ENCODE measurements at regions not wholly inside any gene's neighbourhood (a gene's known extent, or its start where the extent isn't known, plus 50 kb on each side); places are given as distances from the start of the nearest gene placed in this dataset.

DNA sequence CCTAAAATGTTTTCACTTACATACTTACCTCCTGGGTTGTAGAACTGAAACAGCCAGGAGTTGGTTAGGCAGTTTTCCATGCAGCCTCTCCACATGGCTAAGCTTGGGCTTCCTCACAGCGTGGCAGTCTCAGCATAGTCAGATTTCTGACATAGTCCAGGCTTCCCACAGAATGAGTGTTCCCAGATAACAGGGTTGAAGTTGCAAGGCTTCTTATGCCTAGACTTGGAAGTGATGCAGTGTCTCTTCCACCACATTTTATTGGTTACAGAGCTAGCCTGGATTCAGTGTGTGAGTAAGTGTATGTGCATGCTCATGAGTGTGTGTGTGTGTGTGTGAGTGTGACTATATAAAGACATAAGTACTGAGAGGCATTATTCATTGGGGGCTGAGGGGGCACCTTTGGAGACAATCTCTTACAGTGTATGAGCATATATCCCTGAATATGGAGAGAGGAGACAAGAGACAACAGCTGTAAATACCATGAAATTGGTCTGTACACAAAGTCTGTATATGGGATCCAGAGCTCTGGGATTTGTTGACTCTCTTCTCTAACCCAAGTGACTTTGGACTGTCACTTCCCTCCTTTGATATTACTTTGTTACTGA is 78.1 kb downstream of the ZNF621 start:
- no peaks in the 10 kb centered on the region for H3K36me3 ChIP-seq (ENCODE audit: insufficient read depth)
- H3K4me3 ChIP-seq (IDR thresholded peaks at IDR 0.05; ENCODE audit: insufficient read depth, low read depth, low read length): no peak overlapping the region
- H4K20me1 ChIP-seq (ENCODE audit: insufficient read depth): no peaks in the 10 kb centered on the region
- H3K9ac ChIP-seq: no peak overlapping the region
- H3K4me2 ChIP-seq: no peak overlapping the region
- H2AFZ ChIP-seq (ENCODE audit: low read depth): no peak overlapping the region
- H3K4me1 ChIP-seq (ENCODE audit: low read depth, poor library complexity, severe bottlenecking): no peaks in the 10 kb centered on the region
- no peak overlapping the region for H3K27ac ChIP-seq
- TF ChIP-seq, protein P1, sequence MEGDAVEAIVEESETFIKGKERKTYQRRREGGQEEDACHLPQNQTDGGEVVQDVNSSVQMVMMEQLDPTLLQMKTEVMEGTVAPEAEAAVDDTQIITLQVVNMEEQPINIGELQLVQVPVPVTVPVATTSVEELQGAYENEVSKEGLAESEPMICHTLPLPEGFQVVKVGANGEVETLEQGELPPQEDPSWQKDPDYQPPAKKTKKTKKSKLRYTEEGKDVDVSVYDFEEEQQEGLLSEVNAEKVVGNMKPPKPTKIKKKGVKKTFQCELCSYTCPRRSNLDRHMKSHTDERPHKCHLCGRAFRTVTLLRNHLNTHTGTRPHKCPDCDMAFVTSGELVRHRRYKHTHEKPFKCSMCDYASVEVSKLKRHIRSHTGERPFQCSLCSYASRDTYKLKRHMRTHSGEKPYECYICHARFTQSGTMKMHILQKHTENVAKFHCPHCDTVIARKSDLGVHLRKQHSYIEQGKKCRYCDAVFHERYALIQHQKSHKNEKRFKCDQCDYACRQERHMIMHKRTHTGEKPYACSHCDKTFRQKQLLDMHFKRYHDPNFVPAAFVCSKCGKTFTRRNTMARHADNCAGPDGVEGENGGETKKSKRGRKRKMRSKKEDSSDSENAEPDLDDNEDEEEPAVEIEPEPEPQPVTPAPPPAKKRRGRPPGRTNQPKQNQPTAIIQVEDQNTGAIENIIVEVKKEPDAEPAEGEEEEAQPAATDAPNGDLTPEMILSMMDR (conservative IDR thresholded peaks at IDR 0.05; ENCODE audit: low read depth, low read length): no peak
- H3K27me3 ChIP-seq (ENCODE audit: insufficient read depth, low read depth): no peaks in the 10 kb centered on the region
- H3K79me2 ChIP-seq (ENCODE audit: insufficient read depth, low read depth): no peaks in the 10 kb centered on the region

DNA sequence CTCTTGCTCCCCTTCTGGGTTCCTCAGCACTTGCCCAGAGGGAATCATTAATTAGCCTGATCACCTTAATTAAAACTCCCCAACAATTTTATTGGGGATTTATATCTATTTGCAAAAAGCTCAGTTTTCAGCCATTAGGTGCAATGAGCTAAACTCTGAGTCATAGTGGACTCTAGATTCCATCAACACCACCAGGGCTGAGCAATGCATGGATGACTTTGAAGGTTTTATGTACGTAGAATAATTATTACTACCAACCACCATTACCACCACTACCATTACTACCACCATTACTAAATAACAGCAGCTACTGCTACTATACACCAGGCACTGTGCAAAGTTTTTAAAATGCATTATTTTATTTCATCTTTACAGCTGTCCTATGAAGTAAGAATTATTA is 81.2 kb downstream of the ZNF621 start:
- Histone ChIP-seq H3K36me3 (ENCODE audit: insufficient read depth) (no peaks in the 10 kb centered on the region), H2AFZ (ENCODE audit: low read depth) (no peak overlapping the region), H3K4me1 (ENCODE audit: low read depth, poor library complexity, severe bottlenecking) (no peaks in the 10 kb centered on the region), H3K27ac (no peak overlapping the region), H3K27me3 (ENCODE audit: insufficient read depth, low read depth) (no peaks in the 10 kb centered on the region), H3K4me2 (no peak overlapping the region), H4K20me1 (ENCODE audit: insufficient read depth) (no peaks in the 10 kb centered on the region), H3K79me2 (ENCODE audit: insufficient read depth, low read depth) (no peaks in the 10 kb centered on the region), H3K4me3 (IDR thresholded peaks at IDR 0.05; ENCODE audit: insufficient read depth, low read depth, low read length) (no peak overlapping the region), H3K9ac (no peak overlapping the region)
- TF ChIP-seq, protein P1 (conservative IDR thresholded peaks at IDR 0.05; ENCODE audit: low read depth, low read length): no peak

- H2AFZ ChIP-seq (ENCODE audit: low read depth): no peak overlapping the region
- H3K4me2 ChIP-seq: no peak overlapping the region
- H3K9ac ChIP-seq: no peak overlapping the region
- H3K4me1 ChIP-seq (ENCODE audit: low read depth, poor library complexity, severe bottlenecking): no peaks in the 10 kb centered on the region
- H3K79me2 ChIP-seq (ENCODE audit: insufficient read depth, low read depth): no peaks in the 10 kb centered on the region
- no peaks in the 10 kb centered on the region for H3K36me3 ChIP-seq (ENCODE audit: insufficient read depth)
- H4K20me1 ChIP-seq (ENCODE audit: insufficient read depth): no peaks in the 10 kb centered on the region
- no peak overlapping the region for H3K4me3 ChIP-seq (IDR thresholded peaks at IDR 0.05; ENCODE audit: insufficient read depth, low read depth, low read length)
- H3K27ac ChIP-seq: no peak overlapping the region
- TF ChIP-seq, protein P1 (conservative IDR thresholded peaks at IDR 0.05; ENCODE audit: low read depth, low read length): no peak
- H3K27me3 ChIP-seq (ENCODE audit: insufficient read depth, low read depth): no peaks in the 10 kb centered on the region
These were observed 83.3 kb downstream of the ZNF621 start for GRCh38 chr3:40608091-40608490.

- H2AFZ ChIP-seq (ENCODE audit: low read depth): no peak overlapping the region
- no peaks in the 10 kb centered on the region for H3K4me1 ChIP-seq (ENCODE audit: low read depth, poor library complexity, severe bottlenecking)
- H3K27ac ChIP-seq: no peak overlapping the region
- no peaks in the 10 kb centered on the region for H3K36me3 ChIP-seq (ENCODE audit: insufficient read depth)
- no peaks in the 10 kb centered on the region for H4K20me1 ChIP-seq (ENCODE audit: insufficient read depth)
- no peaks in the 10 kb centered on the region for H3K79me2 ChIP-seq (ENCODE audit: insufficient read depth, low read depth)
- no peaks in the 10 kb centered on the region for H3K27me3 ChIP-seq (ENCODE audit: insufficient read depth, low read depth)
- no peak overlapping the region for H3K4me3 ChIP-seq (IDR thresholded peaks at IDR 0.05; ENCODE audit: insufficient read depth, low read depth, low read length)
- TF ChIP-seq, protein P1 (conservative IDR thresholded peaks at IDR 0.05; ENCODE audit: low read depth, low read length): no peak
- H3K4me2 ChIP-seq: no peak overlapping the region
- no peak overlapping the region for H3K9ac ChIP-seq
These were observed 88.5 kb downstream of the ZNF621 start for GRCh38 chr3:40613306-40613705.

Measured in KMS-11 (cell line).